ENCODE measurements at regions not wholly inside any gene's neighbourhood (a gene's known extent, or its start where the extent isn't known, plus 50 kb on each side); places are given as distances from the start of the nearest gene placed in this dataset.

DNA sequence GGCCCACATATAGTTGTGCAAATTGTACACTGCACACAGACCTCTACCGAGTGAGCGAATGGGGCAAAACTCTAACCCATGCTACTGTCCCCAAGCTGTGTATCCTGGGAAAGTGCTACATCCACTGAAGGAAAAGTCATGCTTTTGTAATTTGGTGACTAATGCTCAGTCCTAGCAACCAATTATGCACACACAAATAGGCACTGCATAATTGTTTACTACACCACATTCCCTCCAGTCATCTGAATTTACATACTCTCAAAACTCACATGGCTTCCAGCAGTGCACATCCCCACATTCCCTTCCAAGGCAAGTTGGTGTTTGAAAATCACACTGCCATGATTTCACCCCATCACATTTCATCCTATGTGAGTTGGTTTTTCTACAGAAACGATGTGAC lies 125.9 kb upstream of the OSMR start:
- no peak for ATAC-seq

DNA sequence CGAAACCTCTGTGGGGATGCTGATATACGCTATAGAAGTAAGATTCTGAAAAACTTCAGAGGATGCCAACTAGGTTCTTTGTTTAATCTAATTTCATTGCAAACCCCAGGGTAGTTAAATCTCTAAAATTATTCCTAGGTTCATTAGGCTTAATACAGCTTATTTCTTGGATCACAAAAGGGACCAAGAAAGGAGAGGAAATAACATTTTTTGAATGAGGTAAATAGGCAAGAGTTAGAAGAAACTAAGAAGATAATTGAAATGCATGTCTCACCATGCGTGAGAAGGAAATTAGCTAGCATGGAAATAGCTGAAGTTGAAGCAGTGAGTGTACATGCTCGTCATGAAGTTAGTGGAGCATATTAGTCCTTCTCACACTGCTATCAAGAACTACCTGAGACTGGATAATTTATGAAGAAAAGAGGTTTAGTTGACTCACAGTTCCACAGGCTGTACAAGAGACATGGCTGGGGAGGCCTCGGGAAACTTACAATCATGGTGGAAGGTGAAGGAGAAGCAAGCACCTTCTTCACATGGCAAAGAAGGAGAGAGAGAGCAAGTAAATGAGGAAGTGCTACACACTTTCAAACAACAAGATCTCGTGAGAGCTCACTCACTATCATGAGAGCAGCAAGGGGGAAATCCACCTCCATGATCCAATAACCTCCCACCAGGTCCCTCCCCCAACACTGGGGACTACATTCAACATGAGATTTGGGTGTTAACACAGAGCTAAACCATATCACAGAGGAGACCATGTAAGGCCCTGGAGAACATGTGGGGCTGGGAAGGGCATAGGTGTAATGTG lies 125.1 kb upstream of the OSMR start:
- DNase-seq (no peak), ATAC-seq (no peak)

More for the DNA sequence above, 125.9 kb upstream of the OSMR start:
- DNase-seq, result no peak

DNA sequence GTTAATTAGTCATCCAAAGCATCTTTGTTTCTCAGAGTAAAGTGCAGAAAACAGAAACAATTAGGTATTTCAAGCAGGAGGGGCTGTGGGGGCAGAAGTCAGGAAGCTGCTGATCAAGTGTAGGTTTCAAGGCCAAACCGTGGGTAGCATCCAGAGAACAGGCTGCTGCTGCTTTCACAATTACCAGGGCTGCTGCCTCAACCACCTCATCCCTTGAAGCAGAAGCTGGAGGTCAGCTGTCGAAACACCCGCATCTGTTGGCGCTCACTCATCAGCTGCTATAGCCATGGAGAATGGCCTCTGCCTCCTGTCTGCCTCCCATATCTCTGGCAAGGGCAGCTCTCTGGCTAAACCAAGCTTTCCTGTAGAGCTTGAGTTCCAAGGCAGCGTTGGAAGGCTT lies 122.9 kb upstream of the OSMR start:
- no peak for ATAC-seq
- DNase-seq, result no peak

DNA sequence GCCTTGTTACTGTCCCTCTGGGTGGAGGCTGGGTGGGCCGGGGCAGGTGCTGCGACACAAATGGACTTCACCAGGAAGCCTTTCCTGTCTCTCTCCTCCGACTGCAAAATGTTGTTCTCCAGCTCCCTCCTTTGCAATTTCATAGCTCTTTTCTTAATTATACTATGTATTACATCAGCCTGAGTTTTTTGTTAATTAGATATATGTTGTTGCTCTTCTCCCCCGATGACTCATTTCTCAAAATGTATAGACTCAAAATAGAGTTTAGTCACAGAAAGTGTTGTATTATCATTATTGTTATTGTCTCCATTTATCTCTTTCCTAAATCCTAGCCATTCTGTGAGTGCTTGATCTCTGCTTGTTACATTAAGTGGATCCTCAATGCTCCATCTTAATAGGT lies 122.4 kb upstream of the OSMR start:
- ATAC-seq, result no peak
- DNase-seq, result no peak

DNA sequence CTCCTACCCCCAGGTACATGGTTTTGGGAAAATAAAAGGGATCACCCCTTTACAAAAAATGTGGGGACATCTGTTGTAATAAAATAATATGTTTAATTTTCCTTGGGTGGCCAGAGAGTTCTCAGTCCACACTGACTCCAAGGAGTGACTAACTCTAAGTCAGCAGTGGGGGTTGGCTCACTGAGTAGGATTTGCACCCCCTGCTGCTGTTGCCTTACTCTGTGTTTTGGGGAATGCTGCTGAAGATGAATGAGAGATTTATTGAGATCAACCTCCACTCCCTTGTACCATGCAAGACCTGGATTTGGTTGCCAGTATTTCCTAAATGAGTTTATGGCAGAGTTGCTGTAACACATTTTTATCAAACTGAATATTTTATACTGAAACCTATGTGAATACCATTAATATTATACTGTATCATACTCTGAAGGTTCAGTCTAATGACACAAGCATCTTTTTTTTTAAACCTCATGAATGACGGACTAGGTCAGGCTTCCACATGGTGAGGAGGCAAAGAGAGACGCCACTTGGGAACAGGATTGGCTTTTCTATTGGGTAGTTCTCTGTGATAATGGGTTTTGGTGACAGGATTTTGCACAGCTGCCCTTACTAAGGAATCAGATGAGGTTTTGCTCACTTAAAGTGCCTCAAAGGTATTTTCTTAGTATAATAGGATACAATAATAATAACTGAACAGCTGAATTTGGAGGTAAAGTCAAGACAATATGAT lies 121.3 kb upstream of the OSMR start:
- DNase-seq (no peak), ATAC-seq (no peak)

DNA sequence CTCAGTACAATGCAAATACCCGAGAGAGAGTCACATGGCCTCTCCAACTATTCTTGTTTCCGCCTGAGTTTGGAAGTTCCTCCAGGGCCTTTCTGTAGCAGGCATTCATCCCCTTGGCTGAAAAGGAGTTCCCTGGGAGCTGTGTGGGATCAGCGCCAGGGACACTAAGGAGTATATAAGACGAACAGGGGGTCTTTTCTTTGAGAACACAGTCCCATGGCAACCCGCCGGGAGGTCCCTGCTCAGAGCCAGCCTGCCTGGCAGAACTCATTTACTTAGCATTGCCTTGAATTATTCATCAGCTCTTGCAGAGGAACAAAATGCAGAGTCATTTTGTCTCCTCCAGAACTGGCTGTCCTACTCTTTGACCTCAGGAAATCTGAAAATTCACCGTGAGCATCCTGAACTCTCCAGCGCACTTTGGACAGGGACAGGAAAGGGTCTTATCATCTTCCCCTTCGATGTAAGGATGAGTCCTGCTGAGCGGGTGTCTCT lies 120.4 kb upstream of the OSMR start:
- ATAC-seq (no peak), DNase-seq (no peak)

DNA sequence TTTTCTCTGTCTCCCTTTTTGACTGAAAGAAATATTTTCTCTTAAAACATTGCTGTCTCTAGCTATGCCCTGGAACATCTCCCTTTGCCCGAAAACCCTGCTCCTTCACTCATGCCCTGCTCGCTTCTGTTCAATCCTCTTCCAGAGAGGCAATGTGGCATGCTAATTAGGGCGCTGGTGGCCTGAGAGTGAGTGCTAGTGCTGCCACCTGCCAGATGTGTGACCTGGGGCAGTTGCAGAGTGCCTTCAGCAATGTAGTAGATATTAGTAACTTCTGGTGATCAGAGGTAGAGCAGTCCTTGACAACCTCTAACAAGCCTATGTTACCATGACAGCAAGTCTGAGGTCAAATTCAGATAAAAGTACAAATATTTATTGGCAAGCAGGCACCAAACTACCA lies 119.5 kb upstream of the OSMR start:
- ATAC-seq, result no peak
- no peak for DNase-seq

DNA sequence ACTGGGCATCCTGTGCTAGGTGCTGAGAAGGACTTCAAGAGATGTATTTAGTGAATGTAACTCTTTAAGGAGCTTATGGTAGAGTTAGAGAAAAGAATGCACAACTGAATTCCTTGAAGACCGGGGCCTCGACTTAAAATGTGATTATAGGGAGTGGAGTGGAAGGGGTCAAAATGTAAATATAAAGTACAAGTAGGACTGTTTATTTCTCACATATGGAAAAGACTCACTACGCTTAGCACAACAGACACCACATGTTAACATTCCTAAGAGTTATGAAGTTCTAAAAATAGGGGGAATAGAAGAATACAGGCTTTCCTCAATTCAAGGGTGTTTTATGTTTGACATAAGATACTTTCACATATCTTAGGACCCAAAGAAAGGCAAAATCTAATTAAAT lies 117.8 kb upstream of the OSMR start:
- DNase-seq (no peak), ATAC-seq (no peak)

DNA sequence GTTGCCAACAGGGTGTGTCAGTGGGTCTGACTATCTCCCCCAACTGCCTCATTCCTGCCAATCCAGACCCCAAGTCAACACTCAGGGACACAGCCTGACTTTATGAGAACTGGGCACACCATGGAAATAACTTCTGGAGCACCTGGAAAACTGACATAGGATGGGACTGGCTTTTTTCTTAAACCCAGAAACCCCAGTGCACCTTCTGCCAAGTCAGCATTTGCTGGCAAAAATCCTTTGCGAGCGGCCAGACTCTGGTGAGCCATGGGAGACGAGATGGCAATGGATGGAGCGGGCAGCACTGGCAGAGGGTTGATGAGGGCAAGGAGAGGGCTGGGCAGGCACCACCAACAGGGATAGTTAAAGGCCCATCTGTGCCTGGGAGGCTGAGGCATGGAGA lies 114.4 kb upstream of the OSMR start:
- no peak for ATAC-seq
- DNase-seq, result no peak

DNA sequence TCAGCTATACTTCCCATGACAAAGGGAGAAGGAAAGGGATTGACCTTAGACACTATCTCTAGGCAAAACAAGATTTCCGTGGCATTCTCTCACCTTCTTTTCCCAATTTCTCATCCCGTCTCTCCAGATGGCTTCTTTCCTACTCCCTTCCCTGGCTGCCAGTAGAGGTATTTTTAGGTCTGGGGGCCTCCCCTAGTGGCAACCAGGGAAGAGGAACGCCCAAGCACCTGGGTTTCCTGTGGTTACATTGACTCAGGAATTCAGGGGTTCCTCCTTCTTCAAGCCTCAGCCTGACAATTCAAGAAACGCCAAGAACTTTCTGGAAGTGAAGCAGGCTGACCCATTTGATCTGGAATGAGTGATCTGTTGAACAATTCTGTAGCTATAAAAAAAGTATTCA lies 111.5 kb upstream of the OSMR start:
- no peak for DNase-seq

DNA sequence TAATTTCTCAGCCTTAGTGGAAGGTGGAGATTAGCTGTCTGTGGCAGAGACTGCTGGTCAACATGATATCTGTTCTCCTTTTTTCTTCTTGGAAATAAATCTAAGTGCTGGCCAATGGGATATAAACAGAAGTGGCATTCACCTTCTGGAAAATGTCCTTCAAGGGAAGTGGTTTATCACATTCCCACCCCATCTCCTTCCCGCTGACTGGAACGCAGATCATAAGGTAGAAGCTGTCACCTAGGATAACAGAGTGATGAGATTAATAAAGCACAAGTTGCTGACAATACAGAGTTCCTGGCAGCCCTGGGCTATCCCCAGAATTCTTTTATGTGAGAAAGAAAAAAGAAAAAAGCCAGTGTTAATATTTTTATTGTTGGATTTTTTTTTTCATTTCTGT lies 109.7 kb upstream of the OSMR start:
- ATAC-seq, result no peak
- DNase-seq, result no peak

More for the DNA sequence above, 111.5 kb upstream of the OSMR start:
- no peak for ATAC-seq

DNA sequence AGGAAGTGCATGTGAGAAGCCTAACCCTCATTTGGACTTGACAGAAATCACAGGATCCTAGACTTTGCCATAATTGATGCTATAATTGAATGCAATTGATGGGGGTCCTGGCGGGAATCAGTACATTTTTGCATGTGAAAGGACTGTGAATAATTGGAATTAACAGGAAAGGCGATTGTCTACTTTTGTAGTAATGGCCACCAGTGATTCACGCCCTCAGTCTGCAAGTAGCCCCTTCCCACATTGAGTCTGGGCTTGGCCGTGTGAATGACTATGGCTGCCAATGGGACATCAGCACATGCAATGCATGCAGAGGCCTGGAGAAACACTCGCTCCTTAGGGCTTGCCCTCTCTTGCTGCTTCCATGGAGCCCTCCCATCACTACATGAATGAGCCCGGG lies 107.8 kb upstream of the OSMR start:
- DNase-seq, result no peak
- ATAC-seq, result no peak

DNA sequence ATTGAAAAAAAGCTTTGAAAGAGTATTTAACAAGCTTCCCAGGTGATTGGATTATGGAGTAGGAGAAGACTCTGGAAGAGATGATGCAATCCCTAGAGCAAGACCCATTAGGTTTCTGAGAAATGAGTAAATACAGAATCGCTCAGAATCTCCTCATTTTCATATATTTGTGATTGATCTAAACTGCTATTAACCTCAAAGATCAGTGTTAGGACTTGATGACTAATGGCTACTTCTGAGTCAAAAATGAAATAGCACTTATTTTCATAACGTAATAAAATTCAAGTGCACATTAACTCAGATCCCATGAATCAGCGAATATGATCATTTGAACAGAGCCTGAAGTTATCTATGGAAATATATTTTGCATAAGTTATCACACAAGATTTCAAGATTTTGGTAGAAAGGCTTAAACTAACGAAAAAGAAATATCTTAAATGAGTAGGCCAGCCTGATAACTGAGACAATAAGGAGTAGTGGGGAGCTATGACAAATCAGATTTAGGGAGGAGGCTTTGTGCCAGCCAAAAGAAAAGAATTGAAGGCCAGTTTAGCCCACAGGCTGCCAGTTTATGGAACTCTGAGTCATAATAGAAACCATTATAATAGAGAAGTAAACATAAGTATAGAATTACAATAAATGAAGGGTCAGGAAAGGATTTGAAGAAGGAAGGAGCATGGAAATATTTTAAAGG lies 106.7 kb upstream of the OSMR start:
- ATAC-seq, result no peak
- no peak for DNase-seq

DNA sequence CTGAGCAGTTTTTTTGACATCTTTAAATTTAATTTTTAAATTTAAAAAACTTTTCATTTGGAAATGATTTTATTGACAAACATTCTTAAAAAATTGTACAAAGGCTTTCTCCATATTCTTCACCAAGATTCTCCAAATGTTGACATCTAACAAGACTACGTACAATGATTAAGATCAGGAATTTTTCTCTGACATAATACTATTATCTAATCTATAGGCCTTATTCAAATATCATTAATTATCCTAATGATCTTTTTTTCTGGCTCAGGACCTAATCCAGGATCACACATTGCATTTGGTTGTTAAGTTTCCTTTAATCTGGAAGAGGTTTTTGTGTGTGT lies 106.1 kb upstream of the OSMR start:
- no peak for DNase-seq

DNA sequence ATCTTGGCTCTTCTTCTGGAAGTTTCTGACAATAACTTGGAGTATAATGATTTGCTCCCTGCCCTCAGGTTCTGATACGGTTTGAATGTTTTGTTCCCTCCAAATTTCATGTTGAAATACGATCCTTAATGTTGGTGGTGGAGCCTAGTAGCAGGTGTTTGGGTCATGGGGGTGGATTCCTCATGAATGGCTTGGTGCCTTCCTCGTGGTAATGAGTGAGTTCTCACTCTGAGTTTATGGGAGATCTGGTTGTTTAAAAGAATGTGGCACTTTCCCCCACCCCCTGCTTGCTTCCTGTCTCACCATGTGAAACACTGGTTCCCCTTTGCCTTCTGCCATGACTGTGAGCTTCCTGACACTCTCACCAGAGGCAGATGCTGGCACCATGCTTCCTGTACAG lies 103.0 kb upstream of the OSMR start:
- DNase-seq, result no peak
- ATAC-seq, result no peak

More for the DNA sequence above, 106.1 kb upstream of the OSMR start:
- ATAC-seq, result no peak

DNA sequence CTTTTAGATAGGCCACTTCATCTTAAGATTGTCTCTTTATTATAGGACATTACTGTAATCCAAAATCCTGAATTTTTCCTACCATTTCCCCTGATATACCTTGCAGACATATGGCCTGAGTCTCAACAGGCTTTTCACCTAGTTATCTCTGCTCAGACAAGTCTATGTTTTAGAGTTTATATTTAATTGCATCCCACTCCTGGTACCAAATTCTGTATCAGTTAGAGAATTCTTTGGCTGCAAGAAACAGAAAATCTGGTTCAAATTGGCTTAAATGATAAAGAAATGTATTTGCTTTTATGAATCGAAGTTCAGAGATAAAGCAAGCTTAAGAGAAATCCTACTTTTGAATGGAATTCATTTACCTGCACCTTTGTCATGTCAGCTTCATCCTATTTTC lies 102.2 kb upstream of the OSMR start:
- ATAC-seq (no peak), DNase-seq (no peak)

DNA sequence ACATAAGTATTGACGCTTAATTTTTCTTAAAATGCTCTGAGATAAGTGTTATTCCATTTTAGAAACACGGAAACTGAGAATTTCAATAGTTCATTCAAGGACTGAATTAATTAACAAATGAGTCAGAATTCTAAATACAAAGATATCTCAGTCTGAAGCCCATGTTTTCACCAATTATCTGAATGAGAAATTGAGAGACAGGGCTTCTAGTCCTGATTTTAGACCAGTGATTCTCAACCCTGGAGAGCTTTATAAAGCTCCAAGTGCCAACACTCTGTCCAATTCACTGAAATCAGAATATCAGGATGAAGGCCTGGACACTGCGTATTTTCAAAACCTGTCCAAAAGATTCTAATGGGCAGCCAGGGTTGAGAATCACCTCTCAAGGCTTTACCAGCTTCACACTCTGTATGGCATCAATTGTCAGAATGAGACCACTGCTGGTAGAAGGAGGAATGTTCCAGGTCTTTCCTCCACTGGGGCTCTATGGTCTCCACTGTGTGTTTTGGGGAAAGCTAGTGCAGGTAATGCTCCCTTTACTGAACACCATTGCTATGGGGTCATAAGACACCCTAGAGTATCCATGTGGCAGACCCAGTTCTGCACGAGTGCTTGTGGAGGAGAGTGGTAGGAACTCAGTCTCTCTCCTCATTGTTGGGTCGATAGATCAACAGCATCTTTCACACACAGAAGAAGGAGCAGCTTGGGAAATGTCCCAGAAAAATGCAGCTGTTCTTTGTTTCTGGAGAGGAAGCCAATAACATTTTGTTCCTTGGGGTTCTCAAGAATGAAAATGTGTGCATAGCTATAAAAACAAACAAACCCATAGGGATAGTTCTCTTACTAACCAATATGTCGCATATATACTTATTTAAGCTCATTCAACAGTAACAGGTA lies 99.7 kb upstream of the OSMR start:
- DNase-seq, result no peak
- no peak for ATAC-seq

DNA sequence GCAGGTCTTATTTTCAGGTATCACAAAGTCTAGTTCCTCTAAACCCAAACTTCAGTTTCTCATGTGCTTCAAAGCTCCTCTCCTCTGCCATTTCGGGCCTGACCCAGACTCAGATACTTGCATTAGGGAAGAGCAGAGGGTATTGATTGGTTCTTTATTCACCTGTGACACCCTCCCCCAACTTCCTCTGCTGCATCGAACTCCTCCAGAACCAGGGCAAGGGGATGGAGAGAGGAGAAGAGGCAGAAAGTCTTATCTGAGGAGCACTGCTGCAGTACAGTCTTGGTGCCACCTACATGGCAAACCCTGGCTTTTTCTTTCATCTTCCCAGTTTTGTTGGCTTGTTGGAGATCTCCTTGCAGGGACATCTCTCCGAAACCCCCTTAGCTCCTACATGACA lies 96.0 kb upstream of the OSMR start:
- no peak for DNase-seq
- no peak for ATAC-seq

DNA sequence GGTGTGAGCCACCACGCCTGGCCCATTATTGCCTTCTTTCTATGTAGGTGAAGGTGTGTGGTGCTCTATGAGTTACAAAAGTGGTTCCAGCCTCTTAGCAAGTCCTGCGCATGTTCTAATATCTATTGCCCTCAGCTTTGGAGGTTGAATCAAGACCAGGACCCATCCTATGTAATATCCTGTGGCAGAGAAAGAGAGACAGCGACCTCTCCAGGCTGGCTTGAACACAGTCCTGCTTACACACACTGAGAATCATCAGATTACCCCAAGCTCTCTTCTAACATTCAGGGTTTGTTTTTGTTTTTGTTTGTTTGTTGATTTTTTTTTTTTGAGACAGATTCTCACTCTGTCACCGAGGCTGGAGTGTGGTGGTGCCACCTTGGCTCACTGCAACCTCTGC lies 94.7 kb upstream of the OSMR start:
- ATAC-seq (no peak), DNase-seq (no peak)

DNA sequence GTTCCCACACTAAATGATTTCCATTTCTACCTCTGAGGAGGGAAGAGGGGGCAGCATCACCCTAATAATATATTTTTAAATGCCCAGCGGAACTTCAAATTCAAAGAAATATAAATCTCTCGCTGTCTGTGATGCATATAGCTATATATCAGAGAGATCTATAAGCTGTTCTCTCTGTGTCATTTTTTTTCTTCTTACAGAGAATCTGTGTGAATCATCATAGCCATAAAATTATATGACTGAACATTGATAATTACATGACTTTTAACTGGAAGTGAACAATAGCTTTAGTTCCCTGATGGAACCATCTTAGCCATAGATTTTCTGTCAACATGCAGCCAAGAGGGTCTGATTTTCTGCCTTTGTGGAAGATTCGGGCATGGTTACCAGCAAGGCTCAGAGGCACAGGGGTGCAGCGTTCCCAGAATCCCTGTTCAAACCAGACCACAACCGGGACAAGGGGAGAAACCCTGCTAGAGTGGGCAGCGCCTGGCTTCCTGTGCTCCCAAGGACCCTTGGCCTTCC lies 93.7 kb upstream of the OSMR start:
- ATAC-seq (no peak), DNase-seq (no peak)

DNA sequence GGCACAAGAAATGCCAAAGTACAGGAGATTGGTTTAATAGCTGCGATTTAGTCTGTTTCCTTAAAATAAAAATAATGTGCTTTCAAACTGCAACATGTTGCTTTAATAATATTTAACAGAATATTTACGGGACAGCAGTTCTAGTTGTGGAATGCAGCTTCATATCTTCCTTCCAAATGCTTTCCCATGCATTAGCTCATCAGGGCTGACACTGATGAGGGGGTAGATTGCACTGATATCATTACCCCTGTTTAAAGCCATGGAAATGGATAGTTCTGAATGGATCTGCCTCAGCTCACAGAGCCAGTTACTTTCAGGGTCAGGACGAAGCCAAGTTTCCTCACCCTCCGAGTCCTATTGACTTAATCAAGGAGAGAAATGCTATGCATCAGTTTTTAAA lies 93.2 kb upstream of the OSMR start:
- DNase-seq (no peak), ATAC-seq (no peak)

DNA sequence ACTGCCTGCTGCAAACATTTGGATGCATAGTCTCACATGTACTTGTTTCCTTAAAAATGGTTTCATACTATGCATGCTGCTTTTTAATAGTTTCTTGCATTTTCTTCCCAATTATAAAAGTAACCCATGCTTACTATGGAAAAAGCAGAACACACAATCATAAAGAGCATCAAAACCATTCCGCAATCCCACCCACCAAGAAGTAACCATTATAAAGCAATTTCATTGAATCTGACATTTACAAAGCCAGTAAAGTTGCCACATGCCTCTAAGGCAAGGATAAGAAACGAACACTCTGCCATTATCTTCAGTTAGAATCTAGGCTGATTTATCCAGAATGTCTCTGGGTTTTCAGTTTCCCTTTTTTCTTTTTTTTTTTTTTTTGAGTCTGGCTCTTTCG lies 92.7 kb upstream of the OSMR start:
- DNase-seq (no peak), ATAC-seq (no peak)

Measured in stimulated activated naive CD8-positive, alpha-beta T cell treated with anti-CD3 and anti-CD28 coated beads, Interleukin-15, Interleukin-2, amounts not matched to agents 100 U/mL and 50 U/mL, for 24 hours (primary cell).